ENCODE measurements at regions not wholly inside any gene's neighbourhood (a gene's known extent, or its start where the extent isn't known, plus 50 kb on each side); places are given as distances from the start of the nearest gene placed in this dataset.

DNA sequence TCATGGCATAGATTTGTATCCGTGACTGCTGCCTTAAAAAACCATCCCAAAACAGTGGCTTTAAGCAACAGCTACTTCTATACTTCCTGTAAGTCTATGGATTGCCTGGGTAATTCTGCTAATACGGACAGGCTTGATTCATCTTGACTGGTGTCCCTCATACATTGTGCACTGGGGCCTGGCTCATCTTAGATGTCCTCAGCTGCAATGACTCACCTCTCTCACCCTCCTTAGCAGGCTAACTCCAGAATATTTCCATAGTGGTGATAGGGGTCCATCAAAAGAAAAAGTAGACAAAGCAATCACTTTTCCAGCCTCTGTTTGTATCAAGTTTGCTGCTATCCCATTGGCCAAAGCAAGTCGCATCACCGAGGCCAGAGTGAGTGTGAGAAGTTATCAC is 409.1 kb upstream of the KAZN start:
- DNase-seq (ENCODE audit: low read depth): no peak

DNA sequence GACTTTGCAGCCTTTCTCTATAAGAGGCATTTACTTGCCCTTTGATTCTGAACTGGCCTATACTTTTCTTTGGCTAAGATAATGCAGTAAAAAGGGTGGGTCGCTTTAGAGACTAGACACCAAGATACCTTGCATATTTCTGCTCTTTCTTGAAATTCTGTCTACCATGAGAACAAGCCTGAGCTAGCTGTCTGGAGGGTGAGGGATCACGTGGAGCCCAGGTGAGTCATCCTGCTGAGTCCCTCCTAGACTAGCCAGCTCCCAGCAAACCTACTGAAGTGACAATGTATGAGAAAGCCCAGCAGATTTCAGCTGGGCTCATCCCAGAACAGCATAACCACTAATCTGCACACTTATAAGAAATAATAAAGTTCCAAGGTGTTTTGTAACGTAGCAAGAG is 408.0 kb upstream of the KAZN start:
- no peak for DNase-seq (ENCODE audit: low read depth)

DNA sequence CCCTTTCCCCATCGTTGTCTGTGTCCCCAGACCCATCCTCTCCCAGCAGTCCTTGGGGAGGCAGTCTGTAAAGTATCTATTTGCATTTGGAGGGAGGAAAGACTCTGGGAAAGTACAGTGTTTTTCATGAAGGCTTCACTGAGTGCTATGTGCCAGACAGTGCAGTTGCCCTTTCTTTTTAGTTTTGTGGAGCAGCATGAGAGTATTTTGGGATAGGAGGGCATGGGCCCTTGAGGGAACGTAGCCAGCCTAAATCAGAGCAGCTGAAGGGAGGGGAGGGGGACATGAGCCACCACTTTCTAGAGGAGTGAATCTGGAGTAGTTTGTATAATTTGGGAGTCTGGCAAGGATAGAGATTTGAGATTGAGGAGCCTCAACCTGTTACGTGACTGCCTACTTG is 404.0 kb upstream of the KAZN start:
- no peak for DNase-seq (ENCODE audit: low read depth)

DNA sequence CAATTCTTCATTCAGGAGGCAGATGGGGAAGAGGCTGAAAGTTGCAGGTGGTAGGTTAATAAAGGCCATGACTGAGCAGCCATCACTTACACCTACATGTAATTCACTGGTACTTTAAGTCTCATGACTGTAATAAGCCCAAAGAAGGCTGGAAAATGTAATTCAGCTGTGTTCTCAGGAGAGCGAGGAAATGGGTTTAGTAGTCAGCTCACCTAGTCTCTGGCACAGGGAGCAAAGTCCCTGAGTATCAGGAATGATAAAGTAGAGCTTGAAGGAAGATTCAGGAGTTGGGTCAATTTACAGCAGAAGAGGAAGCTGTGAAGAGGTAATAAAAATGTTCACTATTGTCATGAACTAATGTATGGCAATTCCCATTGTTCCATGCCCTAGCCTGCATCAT is 393.4 kb upstream of the KAZN start:
- DNase-seq (ENCODE audit: low read depth): no peak

DNA sequence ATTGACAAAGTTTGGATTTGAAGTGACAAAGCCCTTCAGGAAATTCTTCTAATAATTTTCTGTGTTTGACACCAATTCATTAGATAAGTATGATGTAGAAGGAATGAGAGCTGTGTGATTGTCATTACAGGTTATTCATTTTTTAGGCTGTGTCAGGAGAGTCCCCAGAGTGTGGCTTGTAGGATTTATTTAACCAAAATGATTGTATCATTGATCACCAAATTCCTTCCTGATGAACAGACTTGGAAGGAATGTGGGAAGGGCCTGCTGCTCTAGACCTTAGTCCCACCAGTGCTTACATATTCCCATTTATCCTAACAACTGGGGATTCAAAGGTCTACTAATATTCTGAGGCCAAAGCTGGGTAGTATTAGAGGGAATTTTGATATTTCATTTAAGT is 383.3 kb upstream of the KAZN start:
- DNase-seq (ENCODE audit: low read depth): no peak

DNA sequence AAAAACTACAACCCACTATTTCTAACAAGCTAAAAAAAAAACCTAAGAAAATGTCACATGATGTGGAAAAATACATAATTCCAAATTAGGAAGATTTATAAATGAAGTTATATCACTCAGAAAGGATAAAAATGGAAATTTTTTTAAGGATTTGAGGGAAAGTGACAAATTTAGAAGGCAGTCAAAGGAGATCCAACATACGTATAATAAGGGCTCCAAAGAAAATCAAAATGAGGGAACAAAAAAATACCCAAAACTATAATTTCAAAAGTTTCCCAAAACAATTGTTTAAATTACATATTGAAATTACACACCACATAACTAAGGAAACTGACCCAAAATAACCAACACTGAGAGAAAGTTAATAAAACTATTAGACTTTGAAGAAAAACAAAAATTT is 381.1 kb upstream of the KAZN start:
- DNase-seq (ENCODE audit: low read depth): no peak

DNA sequence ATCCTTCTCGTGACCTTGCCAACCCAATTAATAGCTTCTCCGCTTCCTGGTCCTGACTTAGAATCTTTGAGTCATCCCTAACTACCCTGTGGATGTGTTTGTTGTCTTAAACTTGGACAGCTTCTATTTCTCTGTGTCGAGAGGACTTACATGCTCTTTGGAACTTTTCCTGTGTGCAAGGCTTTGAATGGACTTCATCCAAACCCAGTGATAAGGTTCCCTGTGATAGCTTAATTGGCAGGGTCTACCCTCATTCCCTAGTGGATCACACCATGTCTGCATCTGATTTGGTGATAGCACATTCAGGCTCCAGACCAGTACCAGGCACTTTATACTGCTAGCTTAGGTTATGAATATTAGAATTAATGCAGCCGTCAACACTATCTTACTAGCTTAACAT is 378.2 kb upstream of the KAZN start:
- no peak for DNase-seq (ENCODE audit: low read depth)

DNA sequence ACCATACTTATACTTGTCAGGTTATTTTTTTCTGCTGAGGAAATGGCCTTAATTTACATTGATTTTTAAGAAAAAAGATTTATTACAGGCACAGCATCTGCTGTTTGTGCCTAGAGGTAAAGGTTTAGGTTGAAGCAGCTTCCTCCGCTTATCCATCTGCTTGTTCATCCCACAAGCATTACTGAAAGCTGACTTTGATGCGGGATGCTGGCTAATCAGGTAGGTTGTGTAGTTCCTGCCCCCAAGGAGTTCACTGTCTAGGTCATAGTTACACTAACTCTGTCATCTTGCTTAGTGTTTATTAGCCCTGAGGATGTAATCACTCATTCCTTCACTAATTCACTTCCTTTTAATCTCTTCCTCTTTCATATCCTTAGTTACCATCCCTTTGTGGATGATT is 377.7 kb upstream of the KAZN start:
- DNase-seq (ENCODE audit: low read depth): no peak

DNA sequence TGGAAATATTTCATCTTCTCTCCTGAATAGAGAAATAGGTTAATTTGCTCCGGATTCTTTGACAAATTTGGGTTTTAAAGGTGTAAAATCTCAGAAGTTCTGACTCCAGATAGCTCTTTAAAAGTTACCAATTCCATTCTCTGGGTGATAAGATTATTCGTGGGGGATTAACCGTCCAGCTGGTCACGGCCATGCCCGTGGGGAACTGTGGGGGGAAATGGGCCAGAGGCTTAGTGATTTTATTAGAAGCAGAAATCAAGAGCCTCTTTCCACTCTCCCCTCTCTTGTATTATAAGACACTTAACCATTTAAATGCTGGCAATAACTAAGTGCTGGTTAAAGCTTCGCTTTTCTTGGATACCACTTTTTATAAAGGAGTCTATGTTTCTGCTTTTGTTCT is 376.4 kb upstream of the KAZN start:
- DNase-seq (ENCODE audit: low read depth): no peak

DNA sequence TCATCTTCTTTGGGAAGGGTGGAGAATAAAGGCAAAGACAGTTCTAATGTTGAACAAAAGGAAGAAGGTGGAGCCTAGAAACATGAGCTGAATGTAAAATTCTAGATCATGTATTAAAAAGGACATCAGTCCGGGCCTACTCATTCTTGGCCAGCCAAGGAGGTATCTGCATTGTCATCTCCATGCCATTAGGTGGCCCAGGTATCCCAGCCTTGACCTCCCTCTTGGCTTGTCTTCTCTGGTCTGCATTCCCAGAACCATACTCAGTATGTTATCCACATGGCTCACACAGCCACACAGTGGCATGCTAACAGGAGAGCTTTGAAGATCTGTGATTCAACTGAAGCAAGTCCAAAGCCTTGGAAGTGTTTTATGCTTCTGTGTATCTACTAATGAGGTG is 369.8 kb upstream of the KAZN start:
- no peak for DNase-seq (ENCODE audit: low read depth)

DNA sequence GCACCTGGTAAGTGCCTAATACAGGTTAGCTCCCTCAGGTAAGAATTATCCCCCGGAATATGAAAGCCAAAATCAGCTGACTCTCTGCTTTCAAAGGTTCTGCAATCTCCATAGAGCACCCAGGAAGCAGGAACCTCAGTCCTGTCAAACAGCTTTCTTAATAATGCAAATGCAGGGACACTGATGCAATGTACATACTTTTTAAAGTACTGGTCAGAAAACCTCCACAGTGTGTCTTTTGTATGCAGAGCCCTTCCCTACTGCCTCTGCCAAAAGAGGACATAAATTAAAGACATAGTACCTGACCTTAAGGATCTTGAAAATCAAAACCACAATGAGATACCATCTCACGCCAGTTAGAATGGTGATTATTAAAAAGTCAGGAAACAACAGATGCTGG is 365.0 kb upstream of the KAZN start:
- no peak for DNase-seq (ENCODE audit: low read depth)

DNA sequence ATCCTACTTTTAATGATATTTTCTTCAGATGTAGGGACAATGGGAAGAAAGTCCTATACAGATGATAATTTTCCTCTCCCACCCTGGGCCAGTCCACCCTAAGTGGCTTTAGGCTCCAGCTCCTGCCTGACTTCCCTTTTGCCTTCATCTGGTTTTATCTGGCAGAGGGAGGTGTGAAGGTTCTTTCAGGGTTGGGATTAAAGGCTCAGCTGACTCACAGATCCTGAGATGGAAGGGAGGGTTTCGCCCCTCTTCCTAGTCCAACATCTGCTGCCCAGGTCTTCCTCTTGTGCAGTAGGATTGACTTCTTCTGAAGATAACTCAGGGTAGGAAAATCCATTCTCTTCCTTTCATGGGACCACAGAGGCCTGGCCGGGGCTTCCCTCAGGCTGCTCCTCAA is 362.4 kb upstream of the KAZN start:
- no peak for DNase-seq (ENCODE audit: low read depth)

DNA sequence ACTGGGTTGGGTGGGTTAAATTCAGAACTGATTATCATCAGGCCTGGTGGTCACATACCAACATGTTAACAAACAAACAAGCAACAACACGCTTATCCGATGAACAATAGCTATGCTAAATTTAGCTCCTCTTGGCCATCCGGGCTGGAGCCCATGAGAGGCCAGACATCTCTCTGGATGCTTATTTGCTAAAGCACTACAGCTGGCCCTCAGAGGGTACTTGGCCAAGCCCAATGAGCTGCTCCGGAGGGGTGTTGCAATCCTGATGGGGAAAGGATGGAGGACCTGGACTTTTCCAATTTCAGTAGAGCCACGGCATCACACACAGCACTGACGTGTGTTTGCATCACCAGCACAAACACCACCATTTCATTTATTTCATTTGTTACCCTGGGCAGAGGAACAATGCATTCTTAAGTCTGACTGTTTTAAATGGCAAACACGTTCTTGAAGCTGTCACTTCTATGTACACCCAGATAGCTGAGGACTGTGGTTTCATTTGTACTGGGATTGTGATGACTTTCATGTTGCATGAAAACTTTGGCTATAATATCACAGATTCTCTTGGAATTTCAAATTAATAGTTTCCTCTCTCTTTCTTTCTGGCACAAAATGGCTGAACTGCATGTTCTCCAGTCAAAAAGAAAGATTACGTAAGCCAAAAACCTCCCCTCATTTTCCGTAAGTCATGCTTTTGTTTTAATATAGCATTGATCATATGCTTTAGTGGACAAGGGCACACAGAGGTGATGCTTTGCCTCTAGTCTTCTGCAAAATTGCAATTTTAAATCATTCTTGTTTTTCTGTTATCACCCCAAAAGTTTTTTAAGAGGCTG is 359.8 kb upstream of the KAZN start:
- no peak for DNase-seq (ENCODE audit: low read depth)

DNA sequence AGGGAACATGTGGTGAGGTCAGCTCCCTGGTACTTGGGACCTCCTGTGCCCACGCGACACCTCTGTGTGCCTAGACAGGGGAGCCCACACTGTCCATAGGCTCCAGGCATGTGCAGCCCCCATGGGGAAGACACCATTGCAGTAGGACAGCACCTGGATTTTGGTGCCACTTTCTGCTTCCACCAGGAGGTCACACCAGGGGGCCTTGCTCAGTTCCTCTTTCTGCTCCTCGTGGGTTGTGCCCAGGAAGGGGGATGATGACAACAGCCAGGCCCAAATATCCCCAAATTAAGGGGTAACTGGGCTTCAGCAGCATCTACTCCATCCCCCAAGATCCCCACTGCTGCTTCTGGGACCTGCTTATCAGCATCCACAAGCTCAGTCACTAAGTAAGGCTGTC is 358.2 kb upstream of the KAZN start:
- DNase-seq (ENCODE audit: low read depth): no peak

DNA sequence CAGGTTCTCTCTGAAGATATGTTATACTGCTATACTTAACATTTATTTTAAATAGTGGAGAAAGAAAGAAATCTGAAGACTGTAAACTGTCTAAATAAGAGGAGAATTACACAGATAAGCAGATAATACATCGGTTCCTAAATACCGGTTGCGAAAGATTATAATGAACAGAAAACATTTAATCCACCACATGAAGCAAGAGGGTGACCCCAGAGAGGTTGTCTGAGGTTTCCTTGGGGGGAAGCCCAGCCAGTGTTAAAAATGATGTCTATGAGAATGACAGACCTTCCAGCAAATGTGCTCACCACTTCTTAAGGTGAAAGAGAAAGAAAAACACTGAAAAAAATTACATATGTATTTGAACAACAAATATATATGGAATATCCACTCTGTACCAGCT is 356.4 kb upstream of the KAZN start:
- DNase-seq (ENCODE audit: low read depth): no peak

DNA sequence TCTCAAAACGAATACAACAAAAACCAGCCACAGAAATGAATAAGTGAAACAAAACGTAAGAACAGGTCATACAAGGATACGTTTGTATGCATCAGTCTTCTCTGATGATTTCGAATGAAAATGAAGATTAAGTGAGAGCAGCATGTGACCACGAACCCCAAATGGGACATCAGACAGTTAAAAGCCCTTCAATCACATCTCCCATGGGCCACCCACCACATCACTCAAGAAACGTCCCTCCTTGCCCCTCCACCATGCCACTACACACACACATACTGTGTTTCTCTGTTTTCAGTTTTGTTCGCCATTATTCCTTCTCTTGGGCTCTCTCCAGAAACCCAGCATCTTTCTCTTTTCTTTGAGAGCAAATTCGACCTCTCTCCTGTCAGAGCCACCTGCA is 355.6 kb upstream of the KAZN start:
- DNase-seq (ENCODE audit: low read depth): no peak

DNA sequence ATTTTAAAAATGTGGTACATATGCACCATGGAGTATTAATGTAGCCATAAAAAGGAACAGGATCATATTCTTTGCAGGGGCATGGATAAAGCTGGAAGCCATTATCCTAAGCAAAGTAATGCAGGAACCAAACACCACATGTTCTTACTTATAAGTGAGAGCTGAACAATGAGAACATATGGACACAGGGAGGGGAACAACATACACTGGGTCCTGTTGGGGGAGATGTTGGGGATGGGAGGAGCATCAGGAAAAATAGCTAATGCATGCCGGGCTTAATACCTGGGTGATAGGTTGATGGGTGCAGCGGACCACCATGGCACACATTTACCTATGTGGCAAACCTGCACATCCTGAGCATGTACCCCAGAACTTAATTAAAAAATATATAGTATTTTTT is 352.5 kb upstream of the KAZN start:
- DNase-seq (ENCODE audit: low read depth): no peak

DNA sequence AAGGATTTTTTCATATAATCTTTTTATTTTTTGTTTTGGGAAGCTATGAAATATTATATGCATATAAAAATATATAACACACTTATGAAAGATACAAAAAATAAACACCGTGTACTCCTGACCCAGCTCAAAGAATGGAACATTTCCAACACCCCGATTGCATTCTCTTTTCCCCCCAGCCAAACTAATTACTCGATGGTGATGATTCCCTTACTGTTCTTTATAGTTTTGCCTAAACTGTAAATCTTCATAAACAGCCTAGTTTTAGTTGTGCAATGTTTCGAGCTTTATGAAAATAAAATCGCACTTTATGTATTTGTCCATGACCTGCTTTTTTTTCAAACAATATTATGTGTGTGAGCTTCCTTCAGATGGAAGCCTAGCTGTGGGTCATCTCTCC is 352.0 kb upstream of the KAZN start:
- no peak for DNase-seq (ENCODE audit: low read depth)

DNA sequence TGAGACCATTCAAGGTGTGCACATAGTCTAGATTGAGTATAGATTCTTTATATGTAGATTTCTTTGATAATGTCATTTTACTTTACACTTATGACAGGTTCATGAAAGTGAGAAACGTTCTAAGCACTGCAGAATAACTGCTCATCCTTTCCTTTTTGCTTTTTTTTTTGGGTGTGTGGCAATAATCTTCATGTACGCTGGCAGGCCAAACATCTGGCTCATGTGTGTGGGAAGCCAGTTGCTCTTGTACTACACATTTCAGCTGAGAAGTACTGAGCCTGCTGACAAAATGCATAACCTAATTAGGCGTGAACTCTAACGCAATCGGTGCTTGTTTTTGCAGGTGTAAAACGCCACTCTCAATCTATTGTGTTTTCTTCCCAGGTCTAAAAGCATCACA is 350.8 kb upstream of the KAZN start:
- DNase-seq (ENCODE audit: low read depth): no peak

DNA sequence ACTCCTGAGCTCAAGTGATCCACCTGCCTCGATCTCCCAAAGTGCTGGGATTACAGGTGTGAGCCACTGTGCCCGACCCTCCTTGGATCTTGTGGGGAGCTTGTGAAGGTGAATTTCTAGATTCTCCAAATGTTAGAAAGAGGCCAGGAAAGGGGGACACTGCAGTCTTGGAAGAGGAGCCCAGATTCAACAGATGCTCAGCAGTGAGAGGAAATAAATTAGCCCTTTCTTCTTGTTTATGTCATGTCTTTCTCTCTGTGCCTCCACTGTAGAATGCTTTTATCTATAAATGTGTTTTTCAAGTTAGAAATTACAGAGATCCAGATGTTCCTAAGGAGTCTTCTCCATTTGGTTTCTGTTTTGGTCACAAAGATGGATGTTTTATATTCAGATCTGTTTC is 346.6 kb upstream of the KAZN start:
- no peak for DNase-seq (ENCODE audit: low read depth)

DNA sequence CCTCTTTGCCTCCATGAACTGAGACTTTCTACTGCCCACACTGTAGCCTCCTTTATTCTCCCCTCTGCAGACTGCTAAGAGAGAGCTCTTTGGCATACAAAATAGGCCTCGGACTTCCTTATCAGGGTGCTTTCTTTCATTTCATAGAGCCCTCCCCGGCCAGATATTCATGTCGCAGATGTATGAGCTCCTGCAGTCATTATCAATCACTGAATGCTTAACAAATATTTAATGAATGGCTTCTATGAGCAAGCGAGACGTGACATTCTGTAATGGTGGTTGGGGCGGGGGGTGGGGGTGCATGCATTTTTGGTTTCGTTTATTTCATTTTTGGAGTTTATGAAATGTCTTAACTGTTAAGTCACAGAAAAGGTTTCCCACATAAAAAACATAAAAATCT is 344.8 kb upstream of the KAZN start:
- no peak for DNase-seq (ENCODE audit: low read depth)

DNA sequence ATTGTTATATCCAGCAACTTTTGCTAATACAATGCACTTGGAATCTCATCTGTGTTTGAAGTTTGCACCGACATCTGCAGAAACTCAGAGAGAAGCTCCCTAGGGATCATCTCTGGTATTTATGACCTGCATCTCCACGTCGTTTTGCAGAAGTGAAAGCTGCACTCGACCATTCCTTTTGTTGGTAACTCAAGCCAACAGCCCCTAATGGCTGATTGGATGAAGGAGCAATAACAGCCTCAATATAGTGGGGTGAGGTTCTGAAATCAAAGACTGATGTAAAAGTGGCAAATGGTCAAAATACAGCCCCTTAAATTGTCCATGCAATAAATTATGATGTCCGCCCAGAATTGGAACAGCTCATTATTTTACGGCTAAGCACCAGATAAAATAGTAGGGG is 344.2 kb upstream of the KAZN start:
- no peak for DNase-seq (ENCODE audit: low read depth)

DNA sequence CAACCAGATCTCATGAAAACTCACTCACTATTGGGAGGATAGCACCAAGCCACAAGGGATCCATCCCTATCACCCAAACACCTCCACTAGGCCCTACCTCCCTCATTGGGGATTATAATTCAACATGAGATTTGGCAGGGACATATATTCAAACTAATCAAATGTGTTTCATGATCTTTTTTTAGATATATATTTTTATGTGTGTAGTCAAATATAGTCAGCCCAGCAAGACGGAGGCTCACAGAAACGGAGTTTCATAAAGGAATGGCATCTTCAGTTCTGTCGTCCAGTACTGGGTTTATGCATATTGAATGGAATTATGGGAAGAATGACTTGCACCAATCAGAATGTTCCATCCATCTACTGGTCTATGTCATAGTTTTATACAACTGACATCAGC is 343.3 kb upstream of the KAZN start:
- no peak for DNase-seq (ENCODE audit: low read depth)

DNA sequence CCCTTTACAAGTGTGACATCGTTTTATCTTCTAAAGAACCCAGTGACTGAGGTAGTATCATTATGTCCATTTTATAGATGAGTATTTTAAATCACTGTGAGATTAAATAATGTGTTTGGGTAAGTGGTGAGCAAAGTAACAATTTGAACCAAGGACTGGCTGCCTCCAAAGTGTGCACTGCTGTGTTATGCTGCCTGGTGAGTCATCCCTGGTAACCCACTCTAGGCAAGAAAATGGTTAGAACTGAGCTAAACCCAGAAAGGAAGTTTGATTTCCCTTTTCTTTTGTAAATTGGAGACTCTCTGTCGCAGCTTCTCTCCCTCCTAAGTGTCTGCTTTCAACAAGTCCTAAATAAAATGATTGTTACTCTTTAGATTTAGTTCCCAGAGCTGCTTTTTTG is 342.8 kb upstream of the KAZN start:
- no peak for DNase-seq (ENCODE audit: low read depth)
